Neural progenitor cell (in vitro differentiated cells): ENCODE measurements at regions not wholly inside any gene's neighbourhood (a gene's known extent, or its start where the extent isn't known, plus 50 kb on each side); places are given as distances from the start of the nearest gene placed in this dataset.

ENCODE experiments used
- CTCF ChIP-seq: fragments of 200-600 bp; sonication (generic); IDR thresholded peaks from 2 replicates; pipeline ENCODE4 v1.5.1; 2017; ENCODE audit warnings: antibody characterized with exemption, mild to moderate bottlenecking
- EZH2phosphoT487 ChIP-seq: fragments of 200-600 bp; sonication (generic); IDR thresholded peaks from 2 replicates; pipeline ENCODE4 v1.6.1; 2017; ENCODE audit warnings: antibody characterized with exemption

GRCh38 chr19:31432201-31432810 lies 83.1 kb upstream of the TSHZ3 start:
- TF ChIP-seq CTCF (no peak), EZH2phosphoT487 (no peak)
